Chondrocyte (in vitro differentiated cells): ENCODE measurements at regions not wholly inside any gene's neighbourhood (a gene's known extent, or its start where the extent isn't known, plus 50 kb on each side); places are given as distances from the start of the nearest gene placed in this dataset.

Experiments
- DNase-seq: peaks from one replicate; pipeline ENCODE4 v3.0.0; 2021; ENCODE audit warnings: mixed read lengths, low spot score
- H3K27ac Mint-ChIP-seq: one replicate; pipeline ENCODE4 v1.8.0; 2021; ENCODE audit warnings: mild to moderate bottlenecking, moderate library complexity, mixed read lengths; ENCODE audit not compliant: unreplicated experiment
- H3K27me3 Mint-ChIP-seq: 2 replicates; pipeline ENCODE4 v1.8.0; 2021; ENCODE audit warnings: low read depth, mixed read lengths
- H3K36me3 Mint-ChIP-seq: 2 replicates; pipeline ENCODE4 v1.8.0; 2021; ENCODE audit warnings: low read depth, mixed read lengths
- H3K4me1 Mint-ChIP-seq: 2 replicates; pipeline ENCODE4 v1.8.0; 2021; ENCODE audit warnings: low read depth, mild to moderate bottlenecking, mixed read lengths
- H3K4me3 Mint-ChIP-seq: one replicate; pipeline ENCODE4 v1.8.0; 2021; ENCODE audit warnings: mild to moderate bottlenecking, moderate library complexity, mixed read lengths; ENCODE audit not compliant: unreplicated experiment
- H3K9me3 Mint-ChIP-seq: 2 replicates; pipeline ENCODE4 v1.8.0; 2021; ENCODE audit warnings: low read depth, mixed read lengths
- TF ChIP-seq, protein P1 (sequence below): fragments of 200-600 bp; sonication (generic); IDR thresholded peaks from 2 replicates; pipeline ENCODE4 v1.5.0; 2021; ENCODE audit warnings: antibody characterized with exemption, mild to moderate bottlenecking, moderate library complexity

- H3K27ac Mint-ChIP-seq, result no peak overlapping the region
- no peaks in the 10 kb centered on the region for H3K9me3 Mint-ChIP-seq
- TF ChIP-seq, protein P1, sequence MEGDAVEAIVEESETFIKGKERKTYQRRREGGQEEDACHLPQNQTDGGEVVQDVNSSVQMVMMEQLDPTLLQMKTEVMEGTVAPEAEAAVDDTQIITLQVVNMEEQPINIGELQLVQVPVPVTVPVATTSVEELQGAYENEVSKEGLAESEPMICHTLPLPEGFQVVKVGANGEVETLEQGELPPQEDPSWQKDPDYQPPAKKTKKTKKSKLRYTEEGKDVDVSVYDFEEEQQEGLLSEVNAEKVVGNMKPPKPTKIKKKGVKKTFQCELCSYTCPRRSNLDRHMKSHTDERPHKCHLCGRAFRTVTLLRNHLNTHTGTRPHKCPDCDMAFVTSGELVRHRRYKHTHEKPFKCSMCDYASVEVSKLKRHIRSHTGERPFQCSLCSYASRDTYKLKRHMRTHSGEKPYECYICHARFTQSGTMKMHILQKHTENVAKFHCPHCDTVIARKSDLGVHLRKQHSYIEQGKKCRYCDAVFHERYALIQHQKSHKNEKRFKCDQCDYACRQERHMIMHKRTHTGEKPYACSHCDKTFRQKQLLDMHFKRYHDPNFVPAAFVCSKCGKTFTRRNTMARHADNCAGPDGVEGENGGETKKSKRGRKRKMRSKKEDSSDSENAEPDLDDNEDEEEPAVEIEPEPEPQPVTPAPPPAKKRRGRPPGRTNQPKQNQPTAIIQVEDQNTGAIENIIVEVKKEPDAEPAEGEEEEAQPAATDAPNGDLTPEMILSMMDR, result no peak
- H3K4me1 Mint-ChIP-seq, result no peaks in the 10 kb centered on the region
- H3K27me3 Mint-ChIP-seq, result no peaks in the 10 kb centered on the region
- no peak overlapping the region for H3K4me3 Mint-ChIP-seq
- DNase-seq, result no peak
- peaks cover 2% of the 10 kb centered on the region for H3K36me3 Mint-ChIP-seq
Measured at GRCh38 chr6:23371132-23371915, 754.7 kb upstream of the NRSN1 start.

GRCh38 chr6:23377830-23378229 lies 748.2 kb upstream of the NRSN1 start:
- no peak for DNase-seq
- Mint-ChIP-seq H3K36me3 (peaks cover 2% of the 10 kb centered on the region), H3K4me3 (no peak overlapping the region), H3K4me1 (peaks cover 8% of the 10 kb centered on the region), H3K27ac (no peak overlapping the region), H3K27me3 (no peaks in the 10 kb centered on the region), H3K9me3 (peaks cover 10% of the 10 kb centered on the region)
- TF ChIP-seq, protein P1, result no peak

GRCh38 chr6:23380465-23380864 lies 745.5 kb upstream of the NRSN1 start:
- Mint-ChIP-seq H3K4me1 (peaks cover 8% of the 10 kb centered on the region), H3K36me3 (peaks cover 2% of the 10 kb centered on the region), H3K9me3 (peaks cover 10% of the 10 kb centered on the region)

GRCh38 chr6:23388086-23388783 lies 737.8 kb upstream of the NRSN1 start:
- Mint-ChIP-seq H3K27me3 (no peaks in the 10 kb centered on the region), H3K27ac (no peak overlapping the region), H3K9me3 (no peaks in the 10 kb centered on the region), H3K4me3 (no peak overlapping the region), H3K36me3 (no peaks in the 10 kb centered on the region), H3K4me1 (no peaks in the 10 kb centered on the region)
- TF ChIP-seq, protein P1, result no peak
- DNase-seq, result no peak

More at GRCh38 chr6:23380465-23380864, 745.5 kb upstream of the NRSN1 start:
- H3K27ac Mint-ChIP-seq, result no peak overlapping the region
- TF ChIP-seq, protein P1, result no peak
- DNase-seq, result no peak
- H3K4me3 Mint-ChIP-seq, result no peak overlapping the region
- no peaks in the 10 kb centered on the region for H3K27me3 Mint-ChIP-seq

DNA sequence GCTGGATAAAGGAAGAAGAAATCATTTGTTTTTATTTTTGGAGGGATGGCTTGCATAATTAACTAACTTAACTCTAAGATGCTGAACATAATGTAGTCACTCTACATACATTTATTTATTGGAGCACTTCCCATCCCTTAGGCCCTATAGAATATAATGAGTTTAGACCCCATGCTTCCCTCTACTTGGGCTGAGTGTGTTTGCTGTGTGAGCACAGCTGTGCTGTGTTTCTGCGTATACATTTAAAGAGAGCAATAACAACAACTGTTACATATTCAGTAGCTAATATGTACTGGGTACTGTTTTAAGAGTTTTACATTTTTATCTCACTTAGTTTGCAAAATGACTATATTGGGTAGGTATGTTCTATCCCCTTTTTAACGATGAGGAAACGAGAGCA lies 736.6 kb upstream of the NRSN1 start:
- Mint-ChIP-seq H3K27me3 (no peaks in the 10 kb centered on the region), H3K4me3 (no peak overlapping the region)

More for the DNA sequence above, 736.6 kb upstream of the NRSN1 start:
- no peak for DNase-seq
- Mint-ChIP-seq H3K9me3 (no peaks in the 10 kb centered on the region), H3K27ac (no peak overlapping the region), H3K4me1 (no peaks in the 10 kb centered on the region), H3K36me3 (no peaks in the 10 kb centered on the region)
- TF ChIP-seq, protein P1, result no peak
